Loucy (cell line): ENCODE measurements at regions not wholly inside any gene's neighbourhood (a gene's known extent, or its start where the extent isn't known, plus 50 kb on each side); places are given as distances from the start of the nearest gene placed in this dataset.
"Not testable (repeated sequence)": the region's sequence is repeated elsewhere in the genome, so short reads cannot be mapped to it uniquely, and the experiment has no call there.

ENCODE experiments used
- EZH2phosphoT487 ChIP-seq: fragments of 200-600 bp; IDR thresholded peaks from 2 replicates; pipeline ENCODE4 v1.6.1; 2018; ENCODE audit warnings: antibody characterized with exemption, mild to moderate bottlenecking, moderate library complexity, borderline replicate concordance
- TF ChIP-seq, protein P1 (sequence below): fragments of 200-600 bp; sonication (generic); conservative IDR thresholded peaks from 2 replicates; pipeline ENCODE4 v1.5.1; 2014; ENCODE audit warnings: mild to moderate bottlenecking, antibody characterized with exemption, low read length

- TF ChIP-seq, protein P1, sequence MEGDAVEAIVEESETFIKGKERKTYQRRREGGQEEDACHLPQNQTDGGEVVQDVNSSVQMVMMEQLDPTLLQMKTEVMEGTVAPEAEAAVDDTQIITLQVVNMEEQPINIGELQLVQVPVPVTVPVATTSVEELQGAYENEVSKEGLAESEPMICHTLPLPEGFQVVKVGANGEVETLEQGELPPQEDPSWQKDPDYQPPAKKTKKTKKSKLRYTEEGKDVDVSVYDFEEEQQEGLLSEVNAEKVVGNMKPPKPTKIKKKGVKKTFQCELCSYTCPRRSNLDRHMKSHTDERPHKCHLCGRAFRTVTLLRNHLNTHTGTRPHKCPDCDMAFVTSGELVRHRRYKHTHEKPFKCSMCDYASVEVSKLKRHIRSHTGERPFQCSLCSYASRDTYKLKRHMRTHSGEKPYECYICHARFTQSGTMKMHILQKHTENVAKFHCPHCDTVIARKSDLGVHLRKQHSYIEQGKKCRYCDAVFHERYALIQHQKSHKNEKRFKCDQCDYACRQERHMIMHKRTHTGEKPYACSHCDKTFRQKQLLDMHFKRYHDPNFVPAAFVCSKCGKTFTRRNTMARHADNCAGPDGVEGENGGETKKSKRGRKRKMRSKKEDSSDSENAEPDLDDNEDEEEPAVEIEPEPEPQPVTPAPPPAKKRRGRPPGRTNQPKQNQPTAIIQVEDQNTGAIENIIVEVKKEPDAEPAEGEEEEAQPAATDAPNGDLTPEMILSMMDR, result not testable (repeated sequence)
- not testable (repeated sequence) for TF ChIP-seq EZH2phosphoT487
Measured at GRCh38 chr5:50607953-50608705, 58.3 kb upstream of the PARP8 start.
